H1 (cell line): ENCODE measurements at regions not wholly inside any gene's neighbourhood (a gene's known extent, or its start where the extent isn't known, plus 50 kb on each side); places are given as distances from the start of the nearest gene placed in this dataset.

Experiments
- CTCF ChIA-PET: fragments of 300-600 bp; sonication (Branson Sonifier 250); formaldehyde crosslinking; loops from one replicate; lab custom pipeline; 2021; ENCODE audit not compliant: partially characterized antibody; lab: Charles Lee
- POLR2A ChIA-PET: fragments of 300-600 bp; sonication (Branson Sonifier 250); formaldehyde crosslinking; loops from one replicate; lab custom pipeline; 2021; ENCODE audit warnings: inconsistent platforms; ENCODE audit not compliant: partially characterized antibody; lab: Charles Lee
- DNase-seq, 2 experiments: peaks; one replicate each; pipeline versions ENCODE4 v3.0.0 to v3.0.0-alpha.2; 2010 to 2022; ENCODE audit warnings: low spot score in 2 of 2, low read depth in 1 of 2, mixed read lengths in 1 of 2
- FAIRE-seq: peaks from 2 replicates; lab custom pipeline; 2011; peaks lifted over from hg19 to GRCh38; lab: Jason Lieb, UNC
- H2AFZ ChIP-seq: 2 replicates; pipeline ENCODE4 v1.8.1; 2012; ENCODE audit warnings: low read length, inconsistent platforms
- H2AK5ac ChIP-seq: 2 replicates; pipeline ENCODE4 v1.6.1; 2013; ENCODE audit warnings: low read depth, low read length
- H2BK120ac ChIP-seq: replicated peaks from 2 replicates; pipeline ENCODE3; 2013; ENCODE audit warnings: low read depth, low read length, inconsistent platforms
- H2BK12ac ChIP-seq: 2 replicates; pipeline ENCODE4 v1.6.1; 2013; ENCODE audit warnings: low read depth, low read length
- H2BK15ac ChIP-seq: 2 replicates; pipeline ENCODE4 v1.6.1; 2013; ENCODE audit warnings: low read length
- H2BK20ac ChIP-seq: 2 replicates; pipeline ENCODE4 v1.6.1; 2013; ENCODE audit warnings: low read length
- H2BK5ac ChIP-seq: 2 replicates; pipeline ENCODE4 v1.6.1; 2013; ENCODE audit warnings: low read depth, low read length
- H3K14ac ChIP-seq: 2 replicates; pipeline ENCODE4 v1.6.1; 2013; ENCODE audit warnings: inconsistent platforms; ENCODE audit not compliant: insufficient read length
- H3K18ac ChIP-seq: 2 replicates; pipeline ENCODE4 v1.6.1; 2013; ENCODE audit warnings: low read length; ENCODE audit errors: extremely low read depth
- H3K23ac ChIP-seq: 2 replicates; pipeline ENCODE4 v1.6.1; 2013; ENCODE audit warnings: inconsistent platforms; ENCODE audit not compliant: insufficient read length
- H3K23me2 ChIP-seq: 2 replicates; pipeline ENCODE4 v1.6.1; 2013; ENCODE audit warnings: low read depth, low read length
- H3K27ac ChIP-seq: 2 replicates; pipeline ENCODE4 v1.6.1; 2011; ENCODE audit warnings: low read depth, low read length, inconsistent platforms
- H3K27me3 ChIP-seq, 4 experiments: replicated peaks in 1 of 4; 1 replicate in 1 of 4; 2 replicates in 3 of 4; pipeline versions ENCODE4 v1.6.1 to v1.8.1; 2011 to 2013; ENCODE audit warnings: low read length in 3 of 4, mild to moderate bottlenecking in 3 of 4, inconsistent platforms in 2 of 4, mixed read lengths in 2 of 4, moderate library complexity in 1 of 4; ENCODE audit not compliant: control insufficient read depth in 3 of 4, insufficient read depth in 3 of 4; ENCODE audit errors: extremely low read depth in 1 of 4
- H3K36me3 ChIP-seq, 4 experiments: 2 replicates each; pipeline versions ENCODE4 v1.6.1 to v1.8.1; 2011 to 2013; ENCODE audit warnings: mild to moderate bottlenecking in 4 of 4, low read length in 3 of 4, moderate library complexity in 2 of 4, control low read depth in 1 of 4, inconsistent platforms in 1 of 4; ENCODE audit not compliant: insufficient read depth in 4 of 4, control insufficient read depth in 2 of 4
- H3K4ac ChIP-seq: replicated peaks from 2 replicates; pipeline ENCODE3; 2013; ENCODE audit warnings: low read length, low read depth, mixed read lengths, inconsistent platforms; ENCODE audit not compliant: insufficient read length
- H3K4me1 ChIP-seq, 4 experiments: replicated peaks in 1 of 4; 1 replicate in 1 of 4; 2 replicates in 3 of 4; pipeline versions ENCODE4 v1.6.1 to v1.8.1; 2011 to 2013; ENCODE audit warnings: low read length in 3 of 4, inconsistent platforms in 2 of 4, mixed read lengths in 1 of 4; ENCODE audit not compliant: insufficient read depth in 4 of 4, control insufficient read depth in 3 of 4
- H3K4me2 ChIP-seq, 2 experiments: 2 replicates each; pipeline versions ENCODE4 v1.6.1 to v1.8.1; 2011 to 2013; ENCODE audit warnings: low read depth in 2 of 2, low read length in 2 of 2, control low read depth in 1 of 2, inconsistent platforms in 1 of 2, mild to moderate bottlenecking in 1 of 2; ENCODE audit not compliant: insufficient read depth in 1 of 2
- H3K4me3 ChIP-seq, 4 experiments: fragments of 200-600, 300-600 bp in 1 of 4; sonication (generic), shearing (Covaris generic), sonication (Bioruptor Twin) in 1 of 4; 2 replicates each; pipeline versions ENCODE4 v1.5.1 to v1.8.1; 2011 to 2016; ENCODE audit warnings: low read length in 4 of 4, low read depth in 3 of 4, control low read depth in 2 of 4, inconsistent platforms in 2 of 4, mild to moderate bottlenecking in 2 of 4, mixed read lengths in 1 of 4, moderate library complexity in 1 of 4; ENCODE audit not compliant: insufficient read depth in 2 of 4; ENCODE audit errors: extremely low read depth in 1 of 4
- H3K56ac ChIP-seq: replicated peaks from 2 replicates; pipeline ENCODE3; 2013; ENCODE audit warnings: low read depth, mild to moderate bottlenecking, mixed read lengths, low read length, inconsistent platforms; ENCODE audit not compliant: insufficient read length
- H3K79me1 ChIP-seq: 2 replicates; pipeline ENCODE4 v1.6.1; 2013; ENCODE audit warnings: low read depth, low read length, control low read depth
- H3K79me2 ChIP-seq, 2 experiments: 2 replicates each; pipeline versions ENCODE4 v1.6.1 to v1.8.1; 2012 to 2013; ENCODE audit warnings: low read length in 2 of 2, mild to moderate bottlenecking in 2 of 2, inconsistent platforms in 1 of 2; ENCODE audit not compliant: insufficient read depth in 2 of 2, control insufficient read depth in 1 of 2
- H3K9ac ChIP-seq, 4 experiments: replicated peaks in 1 of 4; 1 replicate in 1 of 4; 2 replicates in 3 of 4; pipeline versions ENCODE4 v1.6.1 to v1.8.1; 2011 to 2013; ENCODE audit warnings: low read depth in 3 of 4, low read length in 3 of 4, control low read depth in 2 of 4, mild to moderate bottlenecking in 2 of 4, moderate library complexity in 2 of 4, inconsistent platforms in 1 of 4; ENCODE audit errors: extremely low read depth in 1 of 4
- H3K9me3 ChIP-seq, 2 experiments: 2 replicates each; pipeline versions ENCODE4 v1.6.1 to v1.8.1; 2012 to 2013; ENCODE audit warnings: mild to moderate bottlenecking in 2 of 2, moderate library complexity in 2 of 2, control low read depth in 1 of 2, inconsistent platforms in 1 of 2, low read depth in 1 of 2, low read length in 1 of 2, mixed read lengths in 1 of 2; ENCODE audit not compliant: insufficient read depth in 2 of 2
- H4K20me1 ChIP-seq, 2 experiments: replicated peaks in 1 of 2; 2 replicates each; pipeline versions ENCODE3 to v1.8.1; 2011 to 2013; ENCODE audit warnings: inconsistent platforms in 2 of 2, low read length in 2 of 2, mild to moderate bottlenecking in 1 of 2; ENCODE audit not compliant: insufficient read depth in 2 of 2, control insufficient read depth in 1 of 2
- H4K5ac ChIP-seq: 2 replicates; pipeline ENCODE4 v1.6.1; 2013; ENCODE audit warnings: low read length, low read depth, mixed read lengths, inconsistent platforms; ENCODE audit not compliant: insufficient read length
- H4K8ac ChIP-seq: 2 replicates; pipeline ENCODE4 v1.8.0; 2013; ENCODE audit warnings: mild to moderate bottlenecking, moderate library complexity, low read length, inconsistent platforms; ENCODE audit not compliant: insufficient read depth; ENCODE audit errors: extremely low read depth
- H4K91ac ChIP-seq: replicated peaks from 2 replicates; pipeline ENCODE3; 2013; ENCODE audit warnings: low read length, mixed read lengths, inconsistent platforms; ENCODE audit not compliant: insufficient read length
- CBX5 ChIP-seq: fragments of 300-800, 300-1000 bp; sonication (generic); IDR thresholded peaks from 2 replicates; pipeline ENCODE4 v1.7.1; 2016; ENCODE audit warnings: antibody characterized with exemption, low read length, low read depth
- EGR1 ChIP-seq: IDR thresholded peaks from 2 replicates; pipeline ENCODE4 v1.6.1; 2011; ENCODE audit warnings: low read depth, low read length, borderline replicate concordance
- KDM4A ChIP-seq: IDR thresholded peaks from one replicate; pipeline ENCODE4 v1.7.1; 2012; ENCODE audit warnings: low read depth, mild to moderate bottlenecking, moderate library complexity, low read length, inconsistent platforms; ENCODE audit not compliant: severe bottlenecking
- NRF1 ChIP-seq: IDR thresholded peaks from 2 replicates; pipeline ENCODE4 v1.6.1; 2011; ENCODE audit warnings: mild to moderate bottlenecking, low read depth, low read length, improper control_type of control experiment
- TAF7 ChIP-seq: optimal IDR thresholded peaks from 2 replicates; pipeline ENCODE3; 2011; ENCODE audit warnings: low read depth, mild to moderate bottlenecking, inconsistent platforms, low read length, moderate library complexity, borderline replicate concordance
- WGBS, 2 experiments: shearing (Covaris generic) in 1 of 2; methylation state at CpG; one replicate each; pipeline versions ENCODE4 v1.1.6 to v1.1.7; 2013 to 2015; ENCODE audit warnings: low lambda C conversion rate in 2 of 2, mixed read lengths in 2 of 2, inconsistent platforms in 1 of 2, low coverage in 1 of 2, missing lambda C conversion rate in 1 of 2; ENCODE audit not compliant: insufficient replicate concordance in 2 of 2, insufficient coverage in 1 of 2, insufficient read length in 1 of 2; ENCODE audit errors: extremely low coverage in 1 of 2, missing lambda C conversion rate in 1 of 2; 5-methylcytosine and 5-hydroxymethylcytosine counted together

DNA sequence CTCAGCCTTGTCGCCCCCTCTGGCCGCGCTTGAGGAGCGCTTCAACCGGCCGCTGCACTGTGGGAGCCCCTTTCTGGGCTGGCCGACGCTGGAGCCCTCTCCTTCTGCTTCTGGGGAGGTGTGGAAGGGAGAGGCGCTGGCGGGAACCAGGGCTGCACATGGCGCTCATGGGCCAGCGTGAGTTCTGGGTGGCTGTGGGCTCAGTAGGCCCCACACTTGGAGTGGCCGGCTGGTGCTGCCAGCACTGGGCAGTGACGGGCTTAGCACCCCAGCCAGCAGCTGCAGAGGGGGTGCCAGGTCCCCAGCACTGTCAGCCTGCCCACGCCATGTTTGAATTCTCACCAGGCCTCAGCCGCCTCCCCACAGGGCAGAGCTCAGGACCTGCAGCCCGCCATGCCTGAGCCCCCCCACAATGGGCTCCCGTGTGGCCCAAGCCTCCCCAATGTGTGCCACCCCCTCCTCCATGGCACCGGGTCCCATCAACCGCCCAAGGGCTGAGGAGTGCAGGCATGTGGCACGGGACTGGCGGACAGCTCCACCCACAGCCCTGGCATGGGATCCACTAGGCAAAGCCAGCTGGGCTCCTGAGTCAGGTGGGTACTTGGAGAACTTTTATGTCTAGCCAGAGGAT is 615.2 kb downstream of the TRIML1 start:
- Histone ChIP-seq H3K23me2 (no peaks in the 10 kb centered on the region), H3K4me3 (no peak overlapping the region), H4K91ac (no peak overlapping the region), H2BK20ac (no peak overlapping the region), H2BK120ac (no peak overlapping the region), H3K4ac (no peak overlapping the region), H3K14ac (no peak overlapping the region), H3K9ac (no peak overlapping the region), H2BK5ac (no peak overlapping the region), H3K23ac (no peak overlapping the region), H3K56ac (no peak overlapping the region), H2BK15ac (no peak overlapping the region), H3K4me2 (no peak overlapping the region), H4K20me1 (no peaks in the 10 kb centered on the region), H2BK12ac (no peak overlapping the region), H3K79me2 (no peaks in the 10 kb centered on the region), H2AFZ (no peak overlapping the region), H3K79me1 (no peaks in the 10 kb centered on the region), H3K4me1 (no peaks in the 10 kb centered on the region), H3K36me3 (no peaks in the 10 kb centered on the region), H4K8ac (no peak overlapping the region), H3K27ac (no peak overlapping the region), H3K9me3 (peaks cover 0 to 8% of the 10 kb centered on the region in 2 experiments; a peak in 2 of 4 replicates), H2AK5ac (no peak overlapping the region), H3K27me3 (no peaks in the 10 kb centered on the region), H3K18ac (no peak overlapping the region), H4K5ac (no peak overlapping the region)
- DNase-seq (no peak), FAIRE-seq (no peak)
- POLR2A ChIA-PET = no interaction called here
- whole genome bisulfite sequencing, 2 experiments = 92% methylated on average over 22 of the region's 22 CpGs; no CpG with 5 or more reads in 1 of the 2 experiments
- CTCF ChIA-PET = interaction anchor here (1.1 kb wide), 1 partner anchor 449 kb away, joined by 4 read pairs; no protein-coding TSS in a partner anchor
- TF ChIP-seq CBX5 (no peak), TAF7 (no peak), EGR1 (no peak), KDM4A (no peak), NRF1 (no peak)
